NCI-H2196 (cell line): ENCODE measurements at regions not wholly inside any gene's neighbourhood (a gene's known extent, or its start where the extent isn't known, plus 50 kb on each side); places are given as distances from the start of the nearest gene placed in this dataset.

Experiments used
- DNase-seq: peaks from one replicate; lab custom pipeline; 2025; ENCODE audit not compliant: unreplicated experiment; lab: John Stamatoyannopoulos, UW

DNA sequence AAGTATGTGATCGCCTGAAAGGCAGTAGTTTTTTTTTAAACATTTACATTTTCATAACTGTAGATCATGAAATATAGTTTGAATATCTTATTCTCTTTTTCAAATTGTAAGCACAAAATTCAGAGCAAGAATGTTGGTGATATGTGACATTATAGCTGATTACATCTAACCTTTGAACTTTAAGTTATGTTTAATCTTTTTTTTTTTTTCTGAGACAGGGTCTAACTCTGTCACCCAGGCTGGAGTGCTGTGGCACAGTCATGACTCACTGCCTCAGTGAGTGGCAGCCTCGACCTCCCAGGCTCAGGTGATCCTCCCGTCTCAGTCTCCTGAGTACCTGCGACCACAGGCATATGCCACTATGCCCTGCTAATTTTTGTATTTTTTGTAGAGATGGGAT is 278.7 kb upstream of the NEBL start:
- no peak for DNase-seq

- DNase-seq: no peak
Observed at GRCh38 chr10:21174715-21175495, 277.8 kb upstream of the NEBL start.

GRCh38 chr10:21173802-21174714 is 276.9 kb upstream of the NEBL start:
- no peak for DNase-seq

- DNase-seq: no peak
Observed at GRCh38 chr10:21172930-21173801, 276.1 kb upstream of the NEBL start.

DNA sequence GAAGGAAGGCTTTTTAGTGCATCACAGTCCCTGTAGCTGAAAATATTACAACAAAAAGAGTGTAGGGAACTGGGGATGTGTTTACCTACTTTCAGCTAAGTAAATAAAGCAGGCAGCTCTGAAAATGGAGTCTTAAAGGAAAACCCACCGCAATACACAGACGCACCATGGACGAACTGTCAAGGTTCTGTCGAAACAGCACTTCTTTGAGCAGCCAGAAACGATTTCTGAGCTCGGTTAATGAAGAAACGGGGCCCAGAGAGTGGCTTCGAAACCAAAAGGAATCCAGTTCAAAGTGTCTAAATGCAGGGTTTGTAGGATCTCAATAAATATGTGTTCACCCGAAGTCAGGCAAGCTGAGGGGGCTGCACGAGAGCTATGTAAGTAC is 275.4 kb upstream of the NEBL start:
- DNase-seq: no peak

DNA sequence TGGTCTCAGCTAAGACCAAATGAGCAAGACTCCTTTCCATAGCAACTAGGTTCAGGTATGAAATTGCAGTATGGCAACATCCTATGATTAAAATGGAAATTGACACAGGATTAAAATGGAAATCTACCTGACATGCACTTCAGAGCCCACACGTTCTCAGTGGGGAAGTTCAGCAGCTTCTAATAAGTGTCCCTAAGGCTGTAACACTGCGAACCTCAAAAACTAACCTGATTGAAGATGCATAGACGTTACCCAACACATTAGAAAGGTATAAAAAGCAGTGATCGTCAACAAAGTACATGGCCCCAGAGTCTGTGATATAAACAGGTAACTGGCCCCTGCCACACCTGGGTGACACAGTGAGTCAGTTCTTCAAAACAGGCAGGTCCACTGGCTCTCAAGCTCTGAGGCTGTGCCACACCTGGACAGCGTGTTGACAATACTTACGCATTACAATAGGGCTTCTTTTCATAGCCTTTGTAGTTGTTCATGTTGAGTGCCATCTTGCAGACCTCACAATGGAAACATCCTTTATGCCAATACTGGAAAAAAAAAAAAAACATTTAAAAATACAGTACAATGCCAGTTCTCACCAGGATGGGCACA is 274.9 kb upstream of the NEBL start:
- DNase-seq: no peak

DNA sequence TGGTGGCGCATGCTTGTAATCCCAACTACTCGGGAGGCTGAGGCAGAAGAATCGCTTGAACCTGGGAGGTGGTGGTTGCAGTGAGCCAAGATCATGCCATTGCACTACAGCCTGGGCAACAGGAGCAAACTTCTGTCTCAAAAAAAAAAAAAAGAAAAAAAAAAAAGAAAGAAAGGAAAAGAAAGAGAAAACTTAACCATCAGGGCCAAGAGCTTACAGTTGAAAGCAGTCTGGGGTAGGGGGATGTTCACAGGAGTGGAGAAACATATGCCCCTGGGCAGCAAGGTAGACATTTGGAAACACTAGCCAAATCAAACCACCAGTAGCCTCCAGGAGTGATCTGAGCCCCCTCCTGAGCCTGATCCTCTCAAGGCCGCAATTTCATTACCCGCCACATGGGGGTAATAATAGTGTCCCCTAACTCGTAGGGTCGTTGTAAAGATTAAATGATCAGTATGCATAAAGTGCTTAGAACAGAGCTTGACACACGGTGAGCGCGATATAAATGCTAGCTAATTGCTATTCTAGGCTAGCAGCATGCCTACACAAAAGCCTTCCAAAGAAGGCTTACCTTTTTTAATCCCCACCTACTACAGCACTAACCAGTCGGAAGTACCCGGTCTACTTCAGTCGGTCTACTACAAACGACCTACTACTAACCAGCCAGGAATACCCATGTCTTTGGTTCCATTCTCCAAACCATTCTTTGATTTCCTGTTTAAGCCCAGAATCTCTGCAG is 274.3 kb upstream of the NEBL start:
- no peak for DNase-seq

GRCh38 chr10:21170216-21170615 is 273.1 kb upstream of the NEBL start:
- DNase-seq: no peak

- DNase-seq: no peak
Observed at GRCh38 chr10:21169271-21169670, 272.2 kb upstream of the NEBL start.

GRCh38 chr10:21167288-21168010 is 270.3 kb upstream of the NEBL start:
- DNase-seq: no peak

- no peak for DNase-seq
Observed at GRCh38 chr10:21166557-21167287, 269.6 kb upstream of the NEBL start.

DNA sequence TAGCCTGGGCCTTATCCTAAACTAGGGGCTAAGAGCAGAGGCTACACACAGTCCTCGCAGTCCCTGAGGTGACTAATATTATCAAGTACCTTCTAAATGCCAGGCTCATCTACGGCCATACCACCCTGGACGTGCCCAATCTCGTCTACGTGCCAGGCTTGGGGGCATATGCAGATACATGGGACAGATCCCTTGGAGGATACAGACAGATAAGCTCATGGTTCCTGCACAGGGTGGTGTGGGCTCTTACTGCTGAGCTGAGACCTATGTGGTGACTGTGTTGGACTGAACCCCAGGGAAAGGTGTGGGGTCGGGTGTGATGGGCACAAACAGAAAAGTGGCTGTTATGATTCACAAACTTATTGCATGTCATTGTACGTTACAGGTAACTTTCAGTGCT is 268.4 kb upstream of the NEBL start:
- no peak for DNase-seq

DNA sequence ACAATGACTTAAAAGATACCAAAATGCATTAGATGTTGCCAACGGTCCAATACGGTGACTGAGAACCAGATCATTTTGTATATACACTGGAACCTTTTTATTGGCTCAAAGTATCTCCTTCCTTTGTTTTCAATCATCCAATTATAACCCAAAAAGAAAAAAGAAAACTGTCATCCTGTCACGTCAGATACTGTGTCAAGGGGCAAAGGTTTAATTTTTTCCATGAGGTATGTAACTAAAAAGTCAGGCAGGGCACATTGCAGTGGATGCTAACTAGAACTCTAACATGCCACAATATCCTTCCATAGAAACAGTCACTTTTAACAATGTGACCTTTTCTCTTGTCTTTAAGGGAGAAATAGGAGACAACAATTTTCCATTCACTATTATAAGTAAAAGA is 267.6 kb upstream of the NEBL start:
- no peak for DNase-seq

DNA sequence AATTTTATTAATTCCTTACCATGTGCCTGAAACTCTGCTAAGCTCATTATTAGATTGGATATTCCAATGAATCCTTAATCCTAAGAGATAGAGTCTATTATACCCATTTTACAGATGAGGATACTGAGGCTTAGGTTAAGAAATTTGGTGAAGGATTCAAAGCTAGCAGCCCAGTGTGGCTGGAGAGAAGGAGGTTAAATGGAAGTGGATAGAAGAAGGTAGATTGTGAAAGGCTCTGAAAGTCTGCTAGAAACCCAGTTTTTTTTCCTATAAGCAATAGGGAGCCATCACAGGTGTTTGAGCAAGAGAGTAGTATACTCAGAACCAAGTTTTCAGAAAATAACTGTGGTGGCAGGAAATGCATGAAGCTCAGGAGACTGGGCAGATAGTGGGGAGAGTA is 265.8 kb upstream of the NEBL start:
- no peak for DNase-seq

DNA sequence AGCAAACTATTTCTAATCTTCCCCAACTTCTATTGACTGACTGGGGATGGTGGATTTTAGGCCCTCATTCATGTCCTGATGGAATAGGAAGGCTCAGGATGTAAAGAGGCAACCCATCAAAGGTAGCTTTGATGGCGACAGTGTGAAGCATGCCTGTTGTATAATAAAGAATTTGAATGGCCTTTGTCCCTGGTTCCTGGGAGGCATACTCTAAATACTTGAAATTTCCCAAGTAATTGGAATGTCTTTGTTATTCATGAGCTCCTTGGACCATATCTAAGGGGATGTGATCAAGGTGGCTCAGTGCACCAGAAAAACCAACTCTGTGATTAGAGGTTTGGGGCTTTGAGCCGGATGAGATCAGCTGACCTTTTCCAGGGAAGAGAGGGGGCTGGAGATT is 264.5 kb upstream of the NEBL start:
- DNase-seq: no peak

GRCh38 chr10:21161090-21161625 is 264.0 kb upstream of the NEBL start:
- DNase-seq: no peak

DNA sequence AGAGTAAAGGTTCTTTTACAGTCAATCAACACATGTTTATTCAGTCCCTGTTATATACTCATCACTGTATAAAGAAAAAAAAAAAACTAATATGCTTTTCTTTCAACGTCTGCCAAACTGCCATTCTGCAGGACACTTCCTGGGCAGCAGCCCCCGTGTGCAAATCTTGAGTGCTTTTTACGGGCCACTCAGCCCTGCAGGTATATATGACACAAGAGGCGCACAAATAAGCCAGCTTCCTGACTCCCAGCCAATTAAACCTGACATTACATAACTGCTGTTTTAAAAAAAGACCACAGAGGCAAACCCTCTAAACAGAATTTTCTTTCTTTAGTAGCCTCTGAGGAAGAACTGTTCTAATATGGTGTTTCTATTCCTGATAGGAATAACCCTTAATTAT is 263.0 kb upstream of the NEBL start:
- DNase-seq: no peak

DNA sequence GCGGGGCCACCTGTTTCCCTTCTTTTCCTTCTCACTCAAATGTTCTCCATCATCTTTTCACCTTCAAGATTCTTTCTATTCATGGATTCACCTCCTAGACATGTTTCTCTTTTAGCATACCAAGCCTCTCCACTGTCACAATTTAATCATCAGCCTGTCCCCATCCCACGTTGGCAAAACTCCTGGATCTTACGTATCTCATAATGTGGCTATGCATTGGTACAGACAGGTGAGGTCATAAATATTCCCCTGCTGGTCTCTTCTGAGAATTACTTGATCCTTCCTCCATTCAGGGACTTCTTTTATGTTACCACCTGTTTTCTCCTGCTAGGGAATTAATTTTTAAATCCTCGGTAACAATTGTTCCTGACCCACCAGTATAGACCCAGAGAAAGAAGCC is 262.6 kb upstream of the NEBL start:
- no peak for DNase-seq

DNA sequence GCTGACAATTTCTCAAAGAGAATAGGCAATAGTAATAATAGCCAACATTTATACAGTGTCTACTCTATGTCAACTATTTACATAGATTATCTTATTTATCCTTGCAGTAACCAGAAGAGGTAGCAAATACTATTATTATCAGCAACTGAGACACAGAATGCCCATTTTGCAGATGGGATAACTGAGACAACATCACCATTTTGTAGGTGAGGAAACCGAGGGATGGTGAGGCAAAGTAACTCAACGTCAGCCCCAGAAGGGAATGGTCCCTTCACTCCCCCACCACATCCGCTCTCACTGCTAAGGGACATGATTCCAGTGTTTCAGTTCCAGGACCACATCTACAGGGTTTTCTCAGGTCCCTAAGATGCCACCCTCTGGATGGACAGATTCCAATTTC is 261.2 kb upstream of the NEBL start:
- no peak for DNase-seq
